ENCODE measurements at regions not wholly inside any gene's neighbourhood (a gene's known extent, or its start where the extent isn't known, plus 50 kb on each side); places are given as distances from the start of the nearest gene placed in this dataset.

- no peak for TF ChIP-seq SIN3A (IDR thresholded peaks at IDR 0.05; ENCODE audit: borderline replicate concordance, insufficient read depth, low read length)
- TF ChIP-seq FOXP2 (optimal IDR thresholded peaks at IDR 0.05; ENCODE audit: borderline replicate concordance, extremely low read depth, extremely low read length, insufficient read depth) = no peak
- TF ChIP-seq REST (IDR thresholded peaks at IDR 0.05; ENCODE audit: insufficient read depth in 1 of 2, low read depth in 2 of 2, low read length in 2 of 2) = no peak
- TF ChIP-seq TAF1 (IDR thresholded peaks at IDR 0.05; ENCODE audit: borderline replicate concordance, insufficient read depth, low read length) = no peak
- TF ChIP-seq POLR2AphosphoS5 (IDR thresholded peaks at IDR 0.05; ENCODE audit: low read depth, low read length) = no peak
Observed at GRCh38 chr18:68438536-68438935, 276.4 kb downstream of the TMX3 start.

- TF ChIP-seq POLR2AphosphoS5 (IDR thresholded peaks at IDR 0.05; ENCODE audit: low read depth, low read length) = no peak
- no peak for TF ChIP-seq REST (IDR thresholded peaks at IDR 0.05; ENCODE audit: insufficient read depth in 1 of 2, low read depth in 2 of 2, low read length in 2 of 2)
- no peak for TF ChIP-seq SIN3A (IDR thresholded peaks at IDR 0.05; ENCODE audit: borderline replicate concordance, insufficient read depth, low read length)
- no peak for TF ChIP-seq TAF1 (IDR thresholded peaks at IDR 0.05; ENCODE audit: borderline replicate concordance, insufficient read depth, low read length)
- TF ChIP-seq FOXP2 (optimal IDR thresholded peaks at IDR 0.05; ENCODE audit: borderline replicate concordance, extremely low read depth, extremely low read length, insufficient read depth) = no peak
Observed at GRCh38 chr18:68436485-68436884, 278.4 kb downstream of the TMX3 start.

GRCh38 chr18:68435581-68435980 lies 279.3 kb downstream of the TMX3 start:
- TF ChIP-seq TAF1 (IDR thresholded peaks at IDR 0.05; ENCODE audit: borderline replicate concordance, insufficient read depth, low read length) (no peak), FOXP2 (optimal IDR thresholded peaks at IDR 0.05; ENCODE audit: borderline replicate concordance, extremely low read depth, extremely low read length, insufficient read depth) (no peak), POLR2AphosphoS5 (IDR thresholded peaks at IDR 0.05; ENCODE audit: low read depth, low read length) (no peak), REST (IDR thresholded peaks at IDR 0.05; ENCODE audit: insufficient read depth in 1 of 2, low read depth in 2 of 2, low read length in 2 of 2) (no peak), SIN3A (IDR thresholded peaks at IDR 0.05; ENCODE audit: borderline replicate concordance, insufficient read depth, low read length) (no peak)

GRCh38 chr18:68431922-68432198 lies 283.0 kb downstream of the TMX3 start:
- TF ChIP-seq SIN3A (IDR thresholded peaks at IDR 0.05; ENCODE audit: borderline replicate concordance, insufficient read depth, low read length) = no peak
- TF ChIP-seq TAF1 (IDR thresholded peaks at IDR 0.05; ENCODE audit: borderline replicate concordance, insufficient read depth, low read length) = no peak
- TF ChIP-seq FOXP2 (optimal IDR thresholded peaks at IDR 0.05; ENCODE audit: borderline replicate concordance, extremely low read depth, extremely low read length, insufficient read depth) = no peak
- no peak for TF ChIP-seq REST (IDR thresholded peaks at IDR 0.05; ENCODE audit: insufficient read depth in 1 of 2, low read depth in 2 of 2, low read length in 2 of 2)
- no peak for TF ChIP-seq POLR2AphosphoS5 (IDR thresholded peaks at IDR 0.05; ENCODE audit: low read depth, low read length)
